Effector memory CD8-positive, alpha-beta T cell (primary cell): ENCODE measurements at regions not wholly inside any gene's neighbourhood (a gene's known extent, or its start where the extent isn't known, plus 50 kb on each side); places are given as distances from the start of the nearest gene placed in this dataset.

ENCODE experiments used
- ATAC-seq: fragments of 150-1000 bp; cut with Tn5 transposase; replicated peaks from 2 replicates; pipeline ENCODE4 v1.10.0; 2021; ENCODE audit warnings: mild to moderate bottlenecking, moderate library complexity
- DNase-seq, 3 experiments: peaks; one replicate each; pipeline ENCODE4 v3.0.0; 2021
- H3K27ac Mint-ChIP-seq, 2 donors: one replicate each; pipeline ENCODE4 v1.8.0; 2022; ENCODE audit warnings: mild to moderate bottlenecking in 2 of 2, mixed read lengths in 2 of 2, moderate library complexity in 2 of 2
- H3K27me3 Mint-ChIP-seq, 2 donors: one replicate each; pipeline ENCODE4 v1.8.0; 2022; ENCODE audit warnings: mixed read lengths in 2 of 2
- H3K36me3 Mint-ChIP-seq: one replicate; pipeline ENCODE4 v1.8.0; 2022; ENCODE audit warnings: mild to moderate bottlenecking, moderate library complexity, mixed read lengths; ENCODE audit not compliant: insufficient read depth
- H3K4me1 Mint-ChIP-seq, 2 donors: one replicate each; pipeline ENCODE4 v1.8.0; 2022; ENCODE audit warnings: low read depth in 2 of 2, mixed read lengths in 2 of 2
- H3K4me3 Mint-ChIP-seq, 2 donors: one replicate each; pipeline ENCODE4 v1.8.0; 2022; ENCODE audit warnings: mild to moderate bottlenecking in 2 of 2, mixed read lengths in 2 of 2, moderate library complexity in 2 of 2
- H3K9me3 Mint-ChIP-seq, 2 donors: one replicate each; pipeline ENCODE4 v1.8.0; 2022; ENCODE audit warnings: mixed read lengths in 2 of 2

DNA sequence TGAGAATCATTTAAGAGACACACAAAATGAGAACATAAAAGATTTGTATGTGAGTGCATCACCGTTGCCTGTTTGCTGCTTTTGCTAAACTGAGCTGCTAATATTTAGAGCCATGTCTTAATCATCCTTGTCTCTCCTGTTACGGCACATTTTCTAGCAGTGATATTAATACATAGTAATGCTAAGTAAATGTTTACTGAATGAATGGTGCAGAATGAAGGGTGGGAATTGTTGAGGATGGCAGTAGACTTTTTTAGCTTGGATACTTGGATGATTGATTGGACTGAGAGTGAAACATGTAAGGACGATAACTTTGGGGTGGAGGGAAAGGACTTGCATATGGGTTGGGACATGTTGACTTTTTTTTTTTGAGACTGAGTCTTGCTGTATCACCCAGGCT, 102.3 kb upstream of the ABCA1 start:
- Mint-ChIP-seq H3K4me3 (no peak overlapping the region), H3K36me3 (no peaks in the 10 kb centered on the region), H3K27ac (no peak overlapping the region), H3K9me3 (no peaks in the 10 kb centered on the region), H3K27me3 (peaks cover 0 to 8% of the 10 kb centered on the region in 2 donors), H3K4me1 (no peaks in the 10 kb centered on the region)
- DNase-seq (no peak), ATAC-seq (no peak)

DNA sequence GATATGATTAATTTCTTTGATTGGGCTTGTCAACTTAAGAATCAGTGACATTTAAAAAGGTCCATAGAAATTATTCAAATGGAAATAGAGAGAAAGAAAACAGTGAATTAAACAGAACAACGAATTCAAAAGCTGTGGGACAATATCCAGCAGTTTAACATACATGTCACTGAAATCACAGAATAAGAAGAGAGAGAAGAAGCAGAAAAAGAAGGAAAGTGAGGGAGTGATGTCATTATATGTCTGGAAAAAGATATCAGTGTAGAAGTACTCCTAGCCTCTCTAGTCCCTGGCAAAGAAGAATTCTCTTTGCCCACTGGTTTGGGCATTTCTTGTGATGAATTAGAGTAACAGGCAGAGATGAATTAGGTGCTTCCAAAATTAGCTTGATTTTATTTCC, 109.2 kb upstream of the ABCA1 start:
- Mint-ChIP-seq H3K27ac (no peak overlapping the region), H3K4me1 (no peaks in the 10 kb centered on the region), H3K4me3 (no peak overlapping the region), H3K36me3 (no peaks in the 10 kb centered on the region), H3K27me3 (peaks cover 0 to 22% of the 10 kb centered on the region in 2 donors), H3K9me3 (no peaks in the 10 kb centered on the region)
- no peak for DNase-seq
- no peak for ATAC-seq

DNA sequence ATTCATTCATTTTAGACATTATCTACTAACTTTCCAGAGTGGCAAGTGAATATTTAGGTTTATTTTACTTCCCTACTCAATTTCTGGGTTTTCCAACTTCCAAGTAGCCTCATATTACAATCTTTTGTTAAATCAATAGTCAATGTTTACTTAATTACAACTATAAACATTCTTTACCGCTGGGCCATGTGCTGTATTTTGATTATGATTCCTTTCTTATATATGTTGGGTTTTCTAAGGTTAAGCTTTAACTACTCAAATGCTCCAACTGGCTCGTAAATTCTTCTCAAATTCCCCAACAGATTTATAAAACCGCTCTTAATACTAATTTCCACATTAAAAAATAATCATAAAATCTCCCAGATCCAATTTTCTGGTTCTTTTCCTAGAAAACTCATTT, 110.1 kb upstream of the ABCA1 start:
- Mint-ChIP-seq H3K9me3 (no peaks in the 10 kb centered on the region), H3K27me3 (peaks cover 3 to 31% of the 10 kb centered on the region in 2 donors), H3K27ac (no peak overlapping the region), H3K4me3 (no peak overlapping the region), H3K4me1 (no peaks in the 10 kb centered on the region), H3K36me3 (no peaks in the 10 kb centered on the region)
- no peak for ATAC-seq
- no peak for DNase-seq

DNA sequence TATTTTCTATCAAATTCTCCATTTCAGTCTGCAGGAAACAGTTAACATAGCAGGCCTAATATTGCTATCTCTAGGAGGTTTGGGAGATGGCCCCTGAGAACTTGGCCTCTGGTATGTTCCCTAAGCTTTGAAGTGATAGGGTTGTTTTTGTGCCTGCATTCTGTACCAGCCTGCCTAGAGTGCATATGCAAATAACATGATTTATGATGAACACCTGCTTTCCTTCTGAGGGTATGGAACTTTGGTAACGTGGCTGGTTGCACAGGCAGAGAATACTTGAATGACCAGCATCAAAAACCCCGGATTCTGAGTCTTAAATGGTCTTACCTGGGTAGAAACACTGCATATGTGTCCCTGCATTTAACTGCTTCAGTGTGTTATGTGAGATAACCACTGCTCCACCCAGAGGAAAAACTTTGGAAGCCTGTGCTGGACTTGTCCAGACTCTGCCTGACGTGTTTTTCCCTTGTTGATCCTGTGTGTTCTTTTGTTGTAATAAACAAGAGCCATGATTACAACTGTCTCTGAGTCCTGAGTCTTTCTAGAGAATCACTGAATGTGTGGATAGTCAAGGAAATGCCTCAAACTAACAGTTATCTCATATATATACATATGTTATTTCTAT, 111.3 kb upstream of the ABCA1 start:
- DNase-seq (no peak), ATAC-seq (no peak)
- Mint-ChIP-seq H3K27me3 (peaks cover 6 to 38% of the 10 kb centered on the region in 2 donors), H3K27ac (no peak overlapping the region), H3K4me1 (no peaks in the 10 kb centered on the region), H3K36me3 (no peaks in the 10 kb centered on the region), H3K9me3 (no peaks in the 10 kb centered on the region), H3K4me3 (no peak overlapping the region)

DNA sequence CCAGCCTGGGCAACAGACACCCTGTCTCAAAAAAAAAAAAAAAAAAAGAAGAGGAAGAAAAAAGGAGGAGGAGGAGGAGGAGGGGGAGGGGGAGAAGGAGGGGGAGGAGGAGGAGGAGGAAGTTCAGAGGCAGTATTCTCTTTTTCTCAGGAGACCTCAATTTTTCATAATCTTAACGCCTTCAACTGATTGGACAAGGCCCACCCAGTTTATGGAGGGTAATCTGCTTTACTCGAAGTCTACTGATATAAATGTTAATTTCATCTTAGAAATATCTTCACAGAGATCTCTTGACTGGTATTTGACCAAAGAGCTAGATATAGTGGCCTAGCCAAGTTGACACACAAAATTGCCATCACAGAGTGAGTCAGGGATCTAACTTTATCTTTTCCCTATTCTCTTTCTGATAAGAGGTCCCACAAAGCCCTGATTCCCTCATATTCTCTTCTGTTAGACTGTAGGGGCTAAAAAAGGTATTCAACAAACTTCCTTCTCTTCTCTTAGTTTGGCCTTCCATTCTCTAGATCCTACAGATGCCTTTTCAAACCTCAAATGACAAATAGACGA, 115.5 kb upstream of the ABCA1 start:
- DNase-seq (no peak), ATAC-seq (no peak)
- H3K36me3 Mint-ChIP-seq = no peaks in the 10 kb centered on the region
- no peaks in the 10 kb centered on the region for H3K4me1 Mint-ChIP-seq
- H3K27ac Mint-ChIP-seq = no peak overlapping the region
- H3K27me3 Mint-ChIP-seq = peaks cover 6 to 44% of the 10 kb centered on the region in 2 donors
- H3K9me3 Mint-ChIP-seq = no peaks in the 10 kb centered on the region
- H3K4me3 Mint-ChIP-seq = no peak overlapping the region

DNA sequence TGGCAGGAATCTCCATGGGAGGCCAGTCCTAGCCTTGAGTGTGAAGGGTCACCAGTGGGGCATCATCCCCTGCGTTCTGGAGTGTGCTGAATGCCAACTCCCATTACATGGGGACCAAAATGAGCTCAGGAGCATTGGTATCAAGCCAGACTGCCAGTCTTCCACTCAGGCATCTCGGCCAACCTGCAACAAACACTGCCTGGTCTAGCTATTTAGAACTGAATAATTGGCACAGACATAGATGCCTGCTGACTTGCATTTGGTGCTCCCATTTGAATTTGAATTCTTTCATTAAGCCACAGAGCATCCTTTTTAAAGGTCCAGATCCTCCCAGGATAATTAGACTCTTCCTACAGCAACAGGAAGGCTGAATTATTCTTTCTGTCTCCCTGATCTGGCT, 116.6 kb upstream of the ABCA1 start:
- Mint-ChIP-seq H3K36me3 (no peaks in the 10 kb centered on the region), H3K4me3 (no peak overlapping the region), H3K4me1 (no peaks in the 10 kb centered on the region), H3K9me3 (no peaks in the 10 kb centered on the region), H3K27me3 (peaks cover 6 to 38% of the 10 kb centered on the region in 2 donors), H3K27ac (no peak overlapping the region)
- DNase-seq (no peak), ATAC-seq (no peak)

DNA sequence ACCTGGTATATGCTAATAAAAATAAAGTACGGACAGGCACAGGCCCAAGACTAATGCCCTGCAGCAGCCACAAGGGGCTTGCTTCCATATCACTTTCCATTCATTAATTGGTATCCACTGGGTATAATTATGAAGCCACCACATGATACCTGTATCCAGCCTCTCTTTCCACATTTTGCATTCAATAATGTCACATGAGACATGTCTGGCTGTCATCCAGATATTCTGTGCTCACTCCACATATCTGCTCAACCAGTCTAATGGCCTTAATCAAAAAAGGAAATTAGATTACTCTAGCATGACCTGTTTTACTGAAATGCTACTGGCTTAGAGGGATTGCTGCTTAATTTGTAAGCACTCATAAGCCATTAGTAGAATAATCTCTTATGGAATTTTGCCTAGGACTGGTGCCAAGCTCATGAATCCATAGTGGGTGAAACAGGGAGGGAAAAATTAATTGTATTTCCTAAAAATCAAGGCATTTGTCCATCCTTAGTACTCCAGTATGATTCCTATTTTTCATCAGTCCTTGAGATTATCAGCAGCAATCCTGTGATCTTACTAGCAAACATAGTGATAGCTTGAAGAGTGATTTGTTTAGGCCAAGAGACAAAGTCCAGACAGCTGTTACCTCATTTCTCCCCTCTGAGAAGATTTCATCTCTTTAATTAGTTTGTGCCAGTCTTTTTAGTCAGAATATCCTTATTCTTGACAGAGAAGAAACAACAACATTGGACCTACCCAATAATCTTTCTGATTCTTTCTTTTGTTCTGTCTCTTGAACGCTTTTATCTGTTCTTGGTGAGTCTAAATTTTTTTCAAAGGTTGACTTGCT, 119.2 kb upstream of the ABCA1 start:
- Mint-ChIP-seq H3K9me3 (no peaks in the 10 kb centered on the region), H3K4me1 (no peaks in the 10 kb centered on the region), H3K4me3 (no peak overlapping the region), H3K36me3 (no peaks in the 10 kb centered on the region), H3K27ac (no peak overlapping the region), H3K27me3 (peaks cover 6 to 43% of the 10 kb centered on the region in 2 donors)
- ATAC-seq = no peak
- DNase-seq = no peak

DNA sequence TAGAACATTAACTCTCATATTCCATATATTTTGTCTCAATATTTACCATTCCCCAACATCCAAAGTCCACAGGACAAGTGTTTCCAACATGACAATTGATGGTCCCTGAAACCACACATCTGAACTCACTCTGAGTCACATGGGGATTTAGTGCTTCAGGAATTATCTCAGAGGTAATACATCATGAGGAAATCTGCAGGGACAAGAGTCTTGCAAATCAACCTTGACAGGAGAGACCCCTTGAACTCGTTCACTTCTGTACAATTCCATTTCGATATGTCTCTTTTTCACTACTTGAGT, 119.7 kb upstream of the ABCA1 start:
- H3K27ac Mint-ChIP-seq = no peak overlapping the region
- H3K9me3 Mint-ChIP-seq = no peaks in the 10 kb centered on the region
- ATAC-seq (no peak), DNase-seq (no peak)
- H3K36me3 Mint-ChIP-seq = no peaks in the 10 kb centered on the region
- H3K27me3 Mint-ChIP-seq = peaks cover 6 to 37% of the 10 kb centered on the region in 2 donors
- peaks cover 0 to under 1% of the 10 kb centered on the region in 2 donors for H3K4me1 Mint-ChIP-seq
- H3K4me3 Mint-ChIP-seq = no peak overlapping the region

DNA sequence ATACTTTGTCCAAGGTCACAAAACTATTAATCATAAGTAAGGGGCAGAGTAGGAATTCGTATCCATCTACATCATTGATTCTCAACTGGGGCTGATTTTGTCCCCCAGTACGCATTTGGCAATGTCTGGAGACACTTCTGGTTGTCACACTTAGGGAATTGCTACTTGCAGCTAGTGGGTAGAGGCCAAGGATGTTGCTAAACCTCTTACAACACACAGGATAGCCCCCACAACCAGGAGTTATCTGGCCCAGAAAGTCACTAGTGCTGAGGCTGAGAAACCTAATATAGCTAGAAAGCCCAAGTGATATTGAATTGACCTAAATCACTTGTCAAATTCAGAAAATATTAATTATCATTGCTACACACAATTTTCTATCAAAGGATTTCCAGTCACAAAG, 120.4 kb upstream of the ABCA1 start:
- ATAC-seq (no peak), DNase-seq (no peak)
- Mint-ChIP-seq H3K36me3 (no peaks in the 10 kb centered on the region), H3K4me1 (peaks cover 2 to 7% of the 10 kb centered on the region in 2 donors), H3K4me3 (no peak overlapping the region), H3K9me3 (no peaks in the 10 kb centered on the region), H3K27ac (no peak overlapping the region), H3K27me3 (peaks cover 2 to 39% of the 10 kb centered on the region in 2 donors)

DNA sequence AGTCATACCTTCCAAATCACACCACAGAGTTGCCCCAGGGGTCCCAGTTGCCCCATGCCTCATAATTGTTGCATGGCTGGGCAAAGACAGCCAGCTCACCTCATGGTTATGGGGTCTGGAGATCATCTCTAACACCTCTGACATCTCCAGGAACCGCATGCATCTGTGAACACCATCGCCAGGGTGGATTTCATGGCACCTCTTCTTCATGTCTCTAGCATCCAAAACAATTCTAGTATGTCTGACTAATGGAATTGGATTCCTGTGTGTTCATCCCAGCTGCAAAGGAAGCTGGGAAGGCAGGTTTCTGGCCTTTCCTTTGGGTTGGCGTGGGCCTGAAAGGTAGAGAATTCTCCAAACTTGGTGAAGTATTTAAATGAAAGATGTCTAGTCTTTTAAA, 122.3 kb upstream of the ABCA1 start:
- Mint-ChIP-seq H3K4me1 (peaks cover 2 to 7% of the 10 kb centered on the region in 2 donors), H3K9me3 (no peaks in the 10 kb centered on the region), H3K27me3 (peaks cover 11 to 23% of the 10 kb centered on the region in 2 donors), H3K36me3 (no peaks in the 10 kb centered on the region), H3K27ac (no peak overlapping the region), H3K4me3 (no peak overlapping the region)
- ATAC-seq (no peak), DNase-seq (no peak)

DNA sequence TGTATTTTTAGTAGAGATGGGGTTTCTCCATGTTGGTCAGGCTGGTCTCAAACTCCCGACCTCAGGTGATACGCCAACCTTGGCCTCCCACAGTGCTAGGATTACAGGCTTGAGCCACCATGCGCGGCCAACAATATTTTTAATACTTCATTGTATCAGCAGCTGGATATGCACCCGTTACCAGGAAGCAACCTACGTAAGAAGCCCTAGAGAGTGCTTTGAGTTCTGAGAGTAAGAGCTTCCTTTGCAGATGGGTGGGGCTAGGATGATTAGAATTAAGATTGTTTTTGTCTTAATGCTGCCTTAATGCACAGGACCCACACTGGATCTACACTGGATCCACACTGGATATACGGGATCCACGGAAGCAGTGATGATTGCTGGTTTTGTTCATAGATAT, 123.9 kb upstream of the ABCA1 start:
- Mint-ChIP-seq H3K27me3 (peaks cover 11 to 19% of the 10 kb centered on the region in 2 donors), H3K4me3 (no peak overlapping the region), H3K4me1 (peaks cover 2 to 7% of the 10 kb centered on the region in 2 donors), H3K9me3 (no peaks in the 10 kb centered on the region), H3K36me3 (no peaks in the 10 kb centered on the region), H3K27ac (no peak overlapping the region)
- DNase-seq (no peak), ATAC-seq (no peak)

DNA sequence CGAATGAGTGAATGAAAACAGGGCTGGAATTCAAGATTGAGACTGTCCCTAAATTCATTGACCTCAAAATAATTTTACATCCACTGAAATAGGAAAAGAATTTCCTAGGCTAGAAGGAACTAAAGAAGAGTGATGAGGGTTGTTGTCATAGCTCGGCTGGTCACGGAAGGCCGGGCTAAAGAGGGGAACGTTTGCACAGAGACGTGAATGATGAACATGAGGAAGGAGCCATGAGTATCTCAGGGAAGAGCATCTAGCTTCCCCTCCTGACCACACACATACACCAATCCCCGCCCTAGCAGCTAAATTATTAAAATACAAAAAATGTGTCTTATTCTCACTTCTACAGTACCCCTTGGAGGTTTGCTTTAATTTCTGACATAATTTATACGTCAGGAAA, 124.4 kb upstream of the ABCA1 start:
- ATAC-seq (no peak), DNase-seq (no peak)
- H3K4me3 Mint-ChIP-seq = no peak overlapping the region

DNA sequence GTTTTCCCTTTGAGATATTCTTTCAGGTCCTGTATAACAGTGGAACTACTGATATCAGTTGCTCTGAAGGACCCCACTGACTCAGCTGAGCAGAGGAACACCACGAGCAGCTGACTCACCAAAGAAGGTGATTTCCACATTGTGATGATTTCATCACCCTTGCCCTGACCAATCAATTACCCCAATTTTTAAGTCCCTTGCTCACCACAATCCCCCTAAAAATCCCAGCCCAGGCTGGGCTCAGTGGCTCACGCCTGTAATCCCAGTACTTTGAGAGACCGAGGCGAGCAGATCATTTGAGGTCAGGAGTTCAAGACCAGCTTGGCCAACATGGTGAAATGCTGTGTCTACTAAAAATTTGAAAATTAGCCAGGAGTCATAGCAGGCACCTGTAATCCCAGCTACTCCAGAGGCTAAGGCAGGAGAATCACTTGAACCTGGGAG, 125.3 kb upstream of the ABCA1 start:
- Mint-ChIP-seq H3K27me3 (peaks cover 11 to 14% of the 10 kb centered on the region in 2 donors), H3K27ac (peak overlapping the region in 1 of 2 donors; percentile 38), H3K4me3 (no peak overlapping the region), H3K4me1 (peaks cover 2 to 7% of the 10 kb centered on the region in 2 donors), H3K36me3 (no peaks in the 10 kb centered on the region), H3K9me3 (no peaks in the 10 kb centered on the region)
- ATAC-seq (peak; percentile 64), DNase-seq (no peak)

More for the DNA sequence above, 124.4 kb upstream of the ABCA1 start:
- Mint-ChIP-seq H3K27ac (no peak overlapping the region), H3K27me3 (peaks cover 11 to 19% of the 10 kb centered on the region in 2 donors), H3K4me1 (peaks cover 2 to 7% of the 10 kb centered on the region in 2 donors), H3K9me3 (no peaks in the 10 kb centered on the region), H3K36me3 (no peaks in the 10 kb centered on the region)

DNA sequence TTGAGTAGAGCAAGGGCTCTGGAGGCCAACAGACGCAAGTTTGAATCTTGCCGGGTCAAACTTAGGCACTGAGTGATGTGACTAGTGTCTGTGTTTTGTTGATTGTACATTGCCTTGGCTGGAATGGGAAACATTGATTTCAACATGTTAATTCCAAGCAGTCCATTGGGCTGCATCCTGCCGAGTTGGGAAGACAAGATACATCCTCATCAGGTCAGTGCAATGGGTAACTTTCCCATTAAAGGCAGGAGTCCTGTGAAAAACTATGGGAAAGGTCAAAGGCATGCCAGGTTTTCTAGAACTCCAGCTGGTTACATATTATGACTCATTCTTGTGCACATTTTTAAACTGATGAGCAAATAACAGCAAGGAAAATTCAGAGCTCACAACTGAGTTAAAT, 126.5 kb upstream of the ABCA1 start:
- H3K4me3 Mint-ChIP-seq = no peak overlapping the region
- DNase-seq (no peak), ATAC-seq (no peak)
- peaks cover 2 to 7% of the 10 kb centered on the region in 2 donors for H3K4me1 Mint-ChIP-seq
- peaks cover 11 to 18% of the 10 kb centered on the region in 2 donors for H3K27me3 Mint-ChIP-seq
- H3K27ac Mint-ChIP-seq = no peak overlapping the region
- no peaks in the 10 kb centered on the region for H3K9me3 Mint-ChIP-seq
- no peaks in the 10 kb centered on the region for H3K36me3 Mint-ChIP-seq
